HG03108 (cell line): ENCODE measurements at regions not wholly inside any gene's neighbourhood (a gene's known extent, or its start where the extent isn't known, plus 50 kb on each side); places are given as distances from the start of the nearest gene placed in this dataset.

Experiments used
- ATAC-seq: cut with Tn5 transposase; IDR thresholded peaks from one replicate; pipeline ENCODE4 v1.9.1; 2021; ENCODE audit warnings: moderate library complexity; ENCODE audit not compliant: unreplicated experiment

GRCh38 chr4:147303174-147303872 lies 177.6 kb upstream of the EDNRA start:
- ATAC-seq, result no peak

DNA sequence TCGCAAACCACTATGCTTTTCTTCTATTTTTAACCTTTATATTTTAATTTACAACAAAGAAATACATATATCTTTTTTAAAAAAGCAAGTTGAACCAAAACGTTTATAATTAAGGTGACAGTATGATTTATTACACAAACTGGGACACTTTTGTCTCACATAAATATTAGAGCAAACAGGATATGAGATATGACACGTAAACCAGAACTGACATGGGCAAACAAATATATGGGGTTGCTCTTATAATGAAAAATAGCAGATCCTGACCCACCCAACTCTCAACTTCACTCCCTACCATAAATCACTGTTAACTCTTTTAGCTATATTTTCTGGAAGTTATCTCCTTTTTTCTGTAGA lies 177.0 kb upstream of the EDNRA start:
- ATAC-seq, result no peak

DNA sequence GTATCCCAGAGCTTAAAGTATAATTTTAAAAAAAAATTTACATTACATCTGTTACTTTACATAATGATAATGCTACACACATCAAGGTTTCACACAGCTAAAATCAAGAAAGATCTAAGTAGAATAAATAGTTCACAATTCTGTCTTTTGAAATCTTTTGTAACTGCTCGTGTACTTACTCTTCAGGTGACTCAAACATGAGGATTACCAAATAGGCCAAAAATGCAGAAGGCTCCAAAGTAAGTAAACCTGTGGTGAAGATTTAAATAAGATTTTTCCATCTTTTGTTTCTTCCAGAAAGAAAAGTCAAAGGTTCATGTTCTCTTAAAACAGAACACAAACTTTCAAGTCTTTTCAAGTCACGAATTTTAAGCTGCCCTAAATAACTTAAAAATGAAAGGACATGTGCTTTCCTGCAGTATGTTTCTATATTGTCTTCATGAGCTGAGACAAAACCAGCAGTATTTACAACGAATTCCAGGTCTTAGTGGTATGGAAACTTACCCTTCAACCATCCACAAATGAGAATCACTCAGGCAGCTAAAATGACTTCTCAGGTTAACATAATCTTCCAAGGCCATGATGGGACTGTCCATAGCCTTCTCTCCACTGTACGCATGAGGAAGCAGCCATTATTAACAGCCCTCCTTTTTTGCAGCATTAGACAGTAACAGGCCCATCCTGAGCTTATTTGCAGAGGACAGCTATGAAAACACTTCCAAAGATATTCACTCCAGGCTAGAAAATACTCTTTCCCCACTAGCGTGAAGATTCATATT lies 172.8 kb upstream of the EDNRA start:
- no peak for ATAC-seq

GRCh38 chr4:147309434-147309833 lies 171.5 kb upstream of the EDNRA start:
- no peak for ATAC-seq

GRCh38 chr4:147310312-147310711 lies 170.6 kb upstream of the EDNRA start:
- ATAC-seq, result no peak

DNA sequence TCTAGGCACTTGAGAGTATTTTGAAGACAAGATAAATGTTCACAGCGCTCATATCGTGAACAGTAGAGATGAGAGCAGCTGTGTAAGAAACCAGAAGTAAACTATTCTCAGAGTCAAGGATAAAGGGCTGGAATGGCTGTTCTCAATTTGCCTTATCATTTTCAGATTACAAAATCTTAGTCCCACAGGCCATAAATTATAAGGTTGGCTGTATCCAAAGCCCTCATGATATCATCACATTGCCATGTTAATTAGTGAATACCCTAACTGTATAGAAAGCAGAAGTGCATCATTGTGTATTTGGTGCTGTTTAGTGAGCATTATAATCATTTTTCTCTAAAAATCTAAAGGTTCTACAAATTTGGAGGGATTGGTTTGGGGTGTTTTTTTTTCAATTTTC lies 168.9 kb upstream of the EDNRA start:
- no peak for ATAC-seq

- ATAC-seq, result no peak
These were observed 168.4 kb upstream of the EDNRA start for GRCh38 chr4:147312376-147313046.

DNA sequence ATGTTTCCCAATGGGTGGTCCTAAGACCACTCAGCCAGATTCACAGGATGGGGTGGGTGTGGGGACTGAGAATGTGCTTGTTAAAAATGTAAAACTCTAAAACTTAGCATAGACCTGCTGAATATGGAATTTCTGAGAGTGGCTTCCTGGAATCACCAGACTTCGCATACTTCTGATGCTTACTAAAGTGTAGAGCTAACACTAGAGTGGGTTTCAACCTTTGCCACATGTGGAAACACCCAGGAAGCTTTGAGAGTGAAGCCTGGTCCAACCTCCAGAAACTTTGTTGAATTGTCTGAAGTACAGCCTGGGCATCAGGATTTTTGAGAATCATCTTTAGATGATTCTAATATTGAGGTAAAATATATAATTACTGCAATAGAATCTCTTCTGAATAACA lies 167.8 kb upstream of the EDNRA start:
- ATAC-seq, result no peak

DNA sequence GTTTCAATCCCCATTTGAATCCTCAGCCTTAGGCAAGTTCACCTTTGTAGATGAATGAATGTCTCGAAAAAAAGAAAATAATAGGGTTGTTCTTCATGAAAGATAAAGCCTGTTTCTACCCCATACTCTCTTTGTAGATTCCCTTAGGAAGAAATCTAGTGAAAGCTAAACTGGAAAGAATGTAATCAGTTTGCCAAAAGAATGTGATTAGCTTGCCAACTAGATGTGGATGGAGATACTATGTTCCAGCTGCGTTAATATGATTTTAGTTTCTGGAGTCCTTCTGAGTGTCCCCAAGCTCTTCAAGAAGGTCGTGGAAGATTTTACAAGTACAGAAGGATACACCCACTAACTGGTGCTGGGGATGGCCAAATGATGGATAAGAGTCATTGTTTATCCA lies 162.3 kb upstream of the EDNRA start:
- ATAC-seq, result no peak

GRCh38 chr4:147325571-147325981 lies 155.3 kb upstream of the EDNRA start:
- no peak for ATAC-seq

- ATAC-seq, result no peak
These were observed 154.3 kb upstream of the EDNRA start for GRCh38 chr4:147326591-147326990.

DNA sequence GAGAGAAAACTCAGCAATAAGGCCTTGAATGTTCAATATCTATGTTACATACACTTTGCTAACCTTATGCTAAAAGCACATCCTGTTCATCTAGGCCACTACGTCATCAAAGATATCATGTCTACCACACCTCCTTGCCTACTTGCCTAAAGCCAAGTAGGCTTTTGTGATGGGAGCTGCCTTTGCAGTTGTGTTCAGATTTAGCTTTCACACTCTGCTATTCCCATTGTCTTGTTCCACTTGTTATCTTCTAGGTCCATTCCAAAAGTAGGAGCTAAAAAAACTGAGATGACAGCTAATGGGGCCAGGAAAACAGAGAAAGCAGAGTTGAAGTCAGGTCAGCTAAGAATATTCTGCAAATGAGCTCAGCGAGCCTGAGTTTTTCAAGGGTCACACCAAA lies 153.6 kb upstream of the EDNRA start:
- no peak for ATAC-seq

DNA sequence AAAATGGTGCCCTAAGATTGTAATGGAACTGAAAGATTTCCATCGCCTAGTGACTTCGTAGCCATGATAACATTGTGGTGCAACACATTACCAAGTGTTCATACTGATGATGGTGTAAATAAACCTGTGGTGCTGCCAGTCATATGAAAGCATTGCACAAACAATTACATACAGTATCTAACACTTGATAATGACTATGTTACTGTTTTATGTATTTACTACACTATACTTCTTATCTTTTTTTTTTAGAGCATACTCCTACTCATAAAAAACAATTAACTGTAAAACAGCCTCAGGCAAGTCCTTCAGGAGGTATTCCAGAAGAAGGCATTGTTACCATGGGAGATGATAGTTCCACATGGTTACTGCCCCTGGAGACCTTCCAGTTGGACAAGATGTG lies 152.7 kb upstream of the EDNRA start:
- no peak for ATAC-seq

DNA sequence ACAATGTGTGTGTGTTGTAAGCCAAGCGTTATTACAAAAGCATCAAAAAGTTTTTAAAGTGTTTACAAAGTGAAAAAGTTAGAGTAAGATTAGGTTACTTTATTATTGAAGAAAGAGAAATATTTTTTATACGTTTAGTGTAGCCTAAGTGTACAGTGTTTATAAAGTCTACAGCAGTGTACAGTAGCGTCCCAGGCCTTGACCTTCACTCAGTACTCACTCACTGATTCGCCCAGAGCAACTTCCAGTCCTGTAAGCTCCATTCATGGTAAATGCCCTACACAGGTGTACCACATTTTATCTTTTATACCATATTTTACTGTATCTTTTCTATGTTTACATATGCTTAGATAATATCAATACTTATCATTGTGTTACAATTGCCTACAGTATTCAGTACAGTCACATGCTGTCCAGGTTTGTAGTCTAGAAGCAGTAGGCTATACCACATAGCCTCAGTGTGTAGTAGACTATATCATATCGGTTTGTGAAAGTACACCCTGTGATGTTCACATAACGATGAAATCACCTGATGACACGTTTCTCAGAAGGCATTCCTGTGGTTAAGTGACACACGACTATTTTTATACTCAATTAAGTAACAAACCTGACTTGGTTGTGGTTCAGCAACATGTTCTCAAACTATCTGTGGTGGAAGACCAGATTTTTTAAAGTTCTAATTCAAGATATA lies 152.0 kb upstream of the EDNRA start:
- no peak for ATAC-seq

- no peak for ATAC-seq
These were observed 148.8 kb upstream of the EDNRA start for GRCh38 chr4:147332091-147332490.

GRCh38 chr4:147334478-147334877 lies 146.4 kb upstream of the EDNRA start:
- no peak for ATAC-seq

DNA sequence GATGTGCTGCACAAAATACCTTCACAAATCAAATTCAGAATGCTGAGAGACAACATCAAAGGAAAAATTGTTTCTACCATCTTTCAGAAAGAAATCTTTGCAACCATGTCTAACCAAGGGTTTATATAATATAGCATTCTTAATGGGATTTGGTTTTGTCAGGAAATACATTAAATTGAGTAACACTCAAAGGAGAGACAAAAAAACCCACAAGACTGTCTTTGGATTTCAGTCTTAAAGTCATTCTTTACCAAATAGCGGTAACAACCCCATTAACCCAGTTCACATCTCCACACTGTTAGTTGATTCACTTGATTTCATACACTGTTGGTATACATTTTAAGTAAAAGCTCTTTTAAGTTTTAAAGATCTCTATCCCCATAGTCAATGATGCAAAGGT lies 145.7 kb upstream of the EDNRA start:
- no peak for ATAC-seq

- no peak for ATAC-seq
These were observed 144.6 kb upstream of the EDNRA start for GRCh38 chr4:147336252-147336651.

DNA sequence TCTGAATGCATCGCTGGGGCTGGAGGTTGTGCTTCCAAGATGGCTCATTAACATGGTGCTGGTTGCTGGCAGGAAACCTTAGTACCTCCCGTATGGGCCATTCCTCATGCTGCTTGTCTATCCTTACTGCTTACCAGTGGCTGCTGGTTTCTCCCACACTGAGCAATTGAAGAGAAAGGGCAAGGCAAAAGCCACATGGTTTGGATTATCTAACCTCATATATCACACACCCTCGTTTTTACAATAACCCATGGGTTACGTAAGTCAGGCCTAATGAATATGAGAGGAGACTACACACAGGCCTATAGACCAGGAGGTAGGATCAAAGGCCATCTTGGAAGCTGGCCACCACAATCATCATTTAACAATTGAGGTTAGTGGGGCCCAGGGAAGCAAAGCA lies 141.8 kb upstream of the EDNRA start:
- no peak for ATAC-seq

GRCh38 chr4:147340111-147340510 lies 140.8 kb upstream of the EDNRA start:
- no peak for ATAC-seq

DNA sequence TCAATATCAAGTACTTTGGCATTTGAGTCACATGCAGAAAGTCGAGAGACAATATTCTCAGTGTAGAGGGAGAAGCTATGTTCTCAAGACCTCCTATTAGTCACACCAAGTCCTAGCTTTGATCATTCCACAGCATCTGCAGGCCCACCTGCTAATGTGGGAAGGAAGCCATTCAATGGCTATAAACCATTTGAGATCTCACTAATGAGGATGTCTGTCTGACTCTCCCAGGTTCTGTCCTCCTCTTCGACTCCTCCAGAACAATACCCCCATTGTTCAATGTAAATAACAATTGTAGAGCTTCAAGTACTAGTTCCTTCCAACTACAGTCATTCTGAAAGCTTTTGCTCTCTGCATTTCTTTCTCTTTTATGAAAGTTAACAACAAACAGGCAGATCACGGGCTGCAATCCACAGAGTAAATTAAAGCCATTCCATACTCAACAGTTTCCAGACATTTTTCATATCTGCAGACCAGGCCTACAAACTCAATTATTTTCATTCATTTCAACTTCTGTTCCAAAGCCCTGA lies 140.2 kb upstream of the EDNRA start:
- no peak for ATAC-seq
